GM12873 (cell line): ENCODE measurements at regions not wholly inside any gene's neighbourhood (a gene's known extent, or its start where the extent isn't known, plus 50 kb on each side); places are given as distances from the start of the nearest gene placed in this dataset.

Experiments used
- TF ChIP-seq, protein P1 (sequence below): IDR thresholded peaks from 2 replicates; pipeline ENCODE4 v1.5.1; 2012; ENCODE audit warnings: low read depth, mild to moderate bottlenecking, moderate library complexity, low read length, control low read depth; ENCODE audit not compliant: insufficient read depth; ENCODE audit errors: missing control alignments

DNA sequence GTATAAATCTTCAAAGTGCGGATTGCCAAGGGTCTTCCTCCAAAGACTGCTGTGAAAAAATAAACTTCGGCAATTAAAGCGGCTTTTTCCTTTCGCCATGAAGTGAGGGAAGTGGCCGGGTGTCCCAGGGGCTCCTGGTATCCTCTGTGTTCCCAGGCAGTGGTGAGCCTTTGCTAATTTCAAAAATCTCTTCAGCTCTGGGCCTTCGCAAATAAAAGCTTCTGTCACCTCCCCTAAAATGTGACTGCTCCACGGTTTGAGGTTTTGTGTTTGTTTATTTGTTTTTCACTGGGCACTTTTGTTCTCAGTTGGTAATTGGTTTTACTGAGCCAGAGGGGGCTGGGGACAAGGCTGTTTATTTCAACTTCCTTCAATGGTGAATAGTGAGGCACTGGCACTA lies 270.1 kb upstream of the POU3F3 start:
- TF ChIP-seq, protein P1, sequence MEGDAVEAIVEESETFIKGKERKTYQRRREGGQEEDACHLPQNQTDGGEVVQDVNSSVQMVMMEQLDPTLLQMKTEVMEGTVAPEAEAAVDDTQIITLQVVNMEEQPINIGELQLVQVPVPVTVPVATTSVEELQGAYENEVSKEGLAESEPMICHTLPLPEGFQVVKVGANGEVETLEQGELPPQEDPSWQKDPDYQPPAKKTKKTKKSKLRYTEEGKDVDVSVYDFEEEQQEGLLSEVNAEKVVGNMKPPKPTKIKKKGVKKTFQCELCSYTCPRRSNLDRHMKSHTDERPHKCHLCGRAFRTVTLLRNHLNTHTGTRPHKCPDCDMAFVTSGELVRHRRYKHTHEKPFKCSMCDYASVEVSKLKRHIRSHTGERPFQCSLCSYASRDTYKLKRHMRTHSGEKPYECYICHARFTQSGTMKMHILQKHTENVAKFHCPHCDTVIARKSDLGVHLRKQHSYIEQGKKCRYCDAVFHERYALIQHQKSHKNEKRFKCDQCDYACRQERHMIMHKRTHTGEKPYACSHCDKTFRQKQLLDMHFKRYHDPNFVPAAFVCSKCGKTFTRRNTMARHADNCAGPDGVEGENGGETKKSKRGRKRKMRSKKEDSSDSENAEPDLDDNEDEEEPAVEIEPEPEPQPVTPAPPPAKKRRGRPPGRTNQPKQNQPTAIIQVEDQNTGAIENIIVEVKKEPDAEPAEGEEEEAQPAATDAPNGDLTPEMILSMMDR = no peak

GRCh38 chr2:104584393-104584792 lies 269.5 kb upstream of the POU3F3 start:
- TF ChIP-seq, protein P1 = no peak

DNA sequence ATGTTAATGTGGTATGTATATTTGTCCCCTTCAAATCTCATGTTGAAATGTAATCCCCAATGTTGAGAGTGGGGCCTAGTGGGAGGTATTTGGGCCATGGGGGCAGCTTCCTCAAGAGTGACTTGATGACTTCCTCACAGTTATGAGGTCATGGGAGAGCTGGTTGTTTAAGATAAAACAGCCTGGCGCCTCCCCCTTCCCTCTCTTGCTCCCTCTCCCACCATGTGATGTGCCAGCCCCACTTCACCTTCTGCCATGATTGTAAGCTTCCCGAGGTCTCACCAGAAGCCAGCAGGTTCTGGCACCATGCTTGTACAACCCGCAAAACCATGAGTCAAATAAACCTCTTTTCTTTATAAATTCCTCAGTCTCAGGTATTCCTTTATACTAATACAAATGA lies 258.3 kb upstream of the POU3F3 start:
- TF ChIP-seq, protein P1 = no peak

GRCh38 chr2:104597942-104598341 lies 256.0 kb upstream of the POU3F3 start:
- TF ChIP-seq, protein P1 = no peak

DNA sequence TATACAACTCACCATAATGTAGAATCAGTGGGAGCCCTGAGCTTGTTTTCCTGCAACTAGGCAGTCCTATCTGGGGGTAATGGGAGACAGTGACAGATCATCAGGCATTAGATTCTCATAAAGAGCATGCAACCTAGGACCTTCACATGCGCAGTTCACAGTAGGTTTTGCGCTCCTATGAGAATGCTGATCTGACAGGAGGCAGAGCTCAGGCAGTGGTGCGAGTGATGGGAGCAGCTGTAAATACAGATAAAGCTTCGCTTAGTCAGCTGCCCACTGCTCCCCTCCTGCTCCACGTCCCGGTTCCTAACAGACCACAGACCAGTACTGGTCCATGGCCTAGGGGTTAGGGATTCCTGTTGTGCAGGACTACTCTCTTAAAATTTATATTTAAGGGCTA lies 255.3 kb upstream of the POU3F3 start:
- TF ChIP-seq, protein P1 = no peak

GRCh38 chr2:104599787-104600510 lies 254.0 kb upstream of the POU3F3 start:
- TF ChIP-seq, protein P1 = no peak

- TF ChIP-seq, protein P1 = no peak
These were observed 247.9 kb upstream of the POU3F3 start for GRCh38 chr2:104606056-104606455.
